ENCODE measurements at regions not wholly inside any gene's neighbourhood (a gene's known extent, or its start where the extent isn't known, plus 50 kb on each side); places are given as distances from the start of the nearest gene placed in this dataset.

- no peak for DNase-seq
Observed at GRCh38 chr11:121842192-121842585, 273.8 kb downstream of the BLID start.

DNA sequence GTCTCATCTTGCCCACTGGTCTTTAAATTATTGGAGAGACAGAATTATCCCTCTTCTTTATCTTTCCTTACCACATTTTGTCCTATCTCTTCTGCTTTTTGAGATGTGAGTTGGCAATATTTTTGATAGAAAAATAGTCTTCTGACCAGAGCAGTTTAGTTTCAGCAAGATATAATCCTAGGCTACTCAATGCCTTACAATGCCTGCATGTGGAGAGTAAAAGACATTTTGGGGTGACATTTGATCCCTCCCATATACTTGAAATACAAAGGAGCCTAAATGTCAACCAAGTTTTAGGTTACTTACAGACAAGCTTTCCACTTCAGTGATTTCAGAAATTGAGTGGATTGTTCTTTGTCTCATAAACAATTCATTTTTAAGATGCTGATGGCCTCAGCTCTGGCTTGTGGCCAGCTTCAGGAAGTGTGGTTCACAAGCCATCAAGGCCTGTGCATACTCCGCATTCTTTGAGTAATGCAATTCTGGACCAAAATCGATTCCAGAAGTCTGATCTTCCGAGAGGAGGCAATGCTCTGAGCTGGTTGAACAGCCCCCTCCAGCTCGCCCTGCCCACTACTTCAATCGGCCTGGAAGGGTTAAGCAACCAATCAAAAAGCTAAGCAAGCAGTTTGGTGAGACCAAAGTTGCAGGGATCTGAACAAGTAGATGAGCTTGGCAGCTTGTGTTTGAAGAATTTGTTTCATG lies 274.4 kb downstream of the BLID start:
- no peak for DNase-seq

- DNase-seq = no peak
Observed at GRCh38 chr11:121839781-121840180, 276.2 kb downstream of the BLID start.

DNA sequence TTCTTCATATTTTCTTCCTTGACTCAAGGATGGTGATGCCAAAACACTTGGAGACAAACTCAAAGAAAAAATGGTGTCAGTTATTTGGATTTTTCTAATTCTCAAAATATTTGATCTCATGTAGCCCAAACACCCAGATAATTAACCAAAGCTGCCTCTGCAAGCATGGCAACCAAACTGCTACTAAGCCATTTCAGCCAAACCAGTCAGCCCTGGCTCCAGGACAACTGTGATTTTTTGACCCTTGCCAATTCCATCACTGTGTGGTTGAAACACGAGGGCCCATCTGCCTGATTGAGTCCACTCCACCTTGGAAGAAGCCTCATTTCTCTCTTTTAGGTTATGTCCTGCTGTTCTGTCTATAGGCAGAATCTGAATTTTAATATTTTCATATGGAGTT lies 277.4 kb downstream of the BLID start:
- no peak for DNase-seq

DNA sequence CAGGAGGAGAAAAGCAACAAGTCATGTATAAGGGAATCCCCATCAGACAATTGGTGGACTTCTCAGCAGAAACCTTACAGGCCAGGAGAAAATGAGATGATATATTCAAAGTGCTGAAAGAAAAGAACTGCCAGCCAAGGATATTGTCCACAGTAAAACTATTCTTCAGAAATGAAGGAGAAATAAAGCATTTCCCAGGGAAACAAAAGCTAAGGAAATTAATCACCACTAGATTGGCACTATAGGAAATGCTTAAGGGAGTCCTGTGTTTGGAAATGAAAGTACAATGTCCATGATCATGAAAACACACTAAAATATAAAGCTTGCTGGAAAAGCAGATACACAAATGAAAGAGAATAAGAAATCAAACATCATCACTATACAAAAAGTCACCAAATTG lies 282.0 kb downstream of the BLID start:
- DNase-seq = no peak

DNA sequence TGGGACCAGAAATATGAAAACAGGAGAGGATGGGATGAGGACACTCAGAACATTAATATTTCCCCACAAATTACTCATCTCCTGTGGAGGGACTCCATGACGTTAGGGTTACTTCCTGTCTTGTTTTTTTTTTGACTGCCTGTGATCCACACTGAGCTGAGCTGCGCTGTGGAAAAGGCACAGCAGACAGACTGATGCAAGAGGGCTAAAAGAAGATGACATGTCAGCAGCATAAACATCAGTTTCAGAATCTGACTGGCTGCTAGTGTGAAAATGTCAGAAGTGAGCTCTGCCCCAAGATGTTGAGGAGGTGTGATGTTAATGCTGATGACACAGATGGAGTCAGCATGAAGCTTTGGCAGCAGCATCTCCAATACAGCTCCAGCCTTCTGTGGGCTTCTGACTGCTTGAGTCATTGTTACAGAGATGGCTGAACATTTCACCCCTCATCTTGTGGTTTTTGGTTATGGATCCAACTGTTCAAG lies 286.8 kb downstream of the BLID start:
- no peak for DNase-seq

DNA sequence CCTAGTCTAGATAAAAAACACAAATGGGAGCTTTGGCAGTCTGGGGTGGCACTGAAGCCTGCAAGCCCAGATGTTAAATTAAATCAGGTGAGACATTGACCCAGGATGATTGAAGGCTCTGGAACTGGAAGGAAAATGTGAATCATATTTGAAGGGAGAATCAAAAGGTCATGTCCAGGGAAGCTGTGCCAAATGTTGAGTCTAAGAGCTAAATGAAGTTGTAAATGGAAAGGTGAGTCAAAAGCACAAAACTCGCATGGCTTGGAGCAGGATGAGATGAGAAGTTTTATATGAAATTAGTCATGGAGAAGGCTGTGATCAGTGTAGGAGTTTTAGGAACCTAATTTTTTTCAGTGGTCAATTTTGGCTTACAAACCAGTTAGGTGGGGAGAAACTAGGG lies 301.1 kb downstream of the BLID start:
- DNase-seq = no peak

DNA sequence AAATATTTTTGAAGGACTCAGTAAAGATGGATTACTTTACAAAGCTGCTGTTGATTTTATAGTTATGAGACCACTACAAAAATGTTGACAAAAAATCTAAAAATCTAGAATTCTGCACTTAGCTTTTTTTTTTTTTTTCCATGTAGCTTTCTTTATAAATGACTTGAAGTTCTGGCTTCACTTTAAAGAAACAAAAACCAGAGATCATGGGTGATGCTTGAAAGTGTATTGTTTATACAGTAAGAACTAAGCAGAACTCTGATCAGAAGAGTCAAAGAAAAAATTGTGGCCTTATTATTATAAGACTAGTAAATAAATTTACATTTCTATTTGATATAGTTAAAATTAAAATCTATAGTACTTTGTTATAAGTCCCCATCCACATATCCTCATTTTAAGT lies 301.7 kb downstream of the BLID start:
- DNase-seq = no peak

GRCh38 chr11:121810291-121810690 lies 305.7 kb downstream of the BLID start:
- no peak for DNase-seq

DNA sequence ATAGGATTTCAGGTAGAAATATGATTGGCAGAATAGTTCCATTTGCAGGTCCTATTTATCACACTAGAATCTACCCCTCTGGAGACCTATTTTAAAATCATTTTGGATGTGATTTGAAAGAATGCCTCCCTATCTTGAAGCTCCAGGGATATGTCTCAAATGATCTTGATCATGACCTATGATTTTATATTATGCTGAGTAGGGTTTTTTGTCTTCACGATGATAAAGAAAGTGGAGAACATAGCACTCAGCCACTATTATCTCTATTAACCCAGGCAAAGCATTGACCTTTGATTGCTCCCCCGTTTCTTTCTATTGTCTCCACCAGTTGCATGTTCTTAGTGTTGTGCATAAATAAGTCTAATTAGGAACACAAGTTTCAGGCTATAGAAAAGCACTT lies 307.9 kb downstream of the BLID start:
- DNase-seq = no peak

DNA sequence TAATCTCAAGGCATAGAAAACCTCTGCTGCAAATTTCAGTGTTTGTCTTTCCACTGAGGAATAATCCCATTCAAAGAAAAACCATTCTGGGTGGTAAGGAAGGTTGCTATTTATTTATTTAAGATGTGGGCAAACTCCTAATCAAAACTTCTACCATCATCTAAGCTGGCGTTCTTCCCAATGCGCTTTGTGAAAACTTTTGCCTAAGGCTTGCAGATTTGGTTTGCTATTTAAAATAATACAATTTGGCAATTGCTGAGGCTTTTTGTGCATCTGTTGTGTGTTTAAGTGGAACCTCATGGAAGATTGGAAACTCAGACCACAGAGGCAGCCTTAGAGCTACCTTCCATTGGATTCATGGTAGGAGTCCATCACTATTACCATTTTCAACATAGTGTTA lies 309.0 kb downstream of the BLID start:
- no peak for DNase-seq

- DNase-seq = no peak
Observed at GRCh38 chr11:121802542-121802941, 313.5 kb downstream of the BLID start.

DNA sequence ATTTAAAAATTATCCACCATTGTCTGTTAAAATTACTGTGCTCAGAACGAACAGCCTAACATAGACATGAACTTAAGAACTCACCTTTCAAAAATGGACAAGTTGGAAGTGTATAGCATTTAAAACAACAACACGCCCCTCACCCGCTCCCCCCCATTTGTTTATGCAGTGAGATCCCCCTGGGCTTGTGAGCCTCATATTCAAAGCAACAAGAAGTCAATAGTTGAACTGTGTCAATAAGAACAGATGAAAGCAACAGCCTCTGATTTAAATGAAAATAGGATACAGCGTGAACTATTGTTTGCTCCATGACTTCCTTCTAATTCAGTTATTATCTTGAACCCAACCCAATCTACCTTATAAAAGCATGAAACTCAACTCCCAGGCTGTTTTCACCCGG lies 314.2 kb downstream of the BLID start:
- no peak for DNase-seq

GRCh38 chr11:121801394-121801748 lies 314.6 kb downstream of the BLID start:
- no peak for DNase-seq

DNA sequence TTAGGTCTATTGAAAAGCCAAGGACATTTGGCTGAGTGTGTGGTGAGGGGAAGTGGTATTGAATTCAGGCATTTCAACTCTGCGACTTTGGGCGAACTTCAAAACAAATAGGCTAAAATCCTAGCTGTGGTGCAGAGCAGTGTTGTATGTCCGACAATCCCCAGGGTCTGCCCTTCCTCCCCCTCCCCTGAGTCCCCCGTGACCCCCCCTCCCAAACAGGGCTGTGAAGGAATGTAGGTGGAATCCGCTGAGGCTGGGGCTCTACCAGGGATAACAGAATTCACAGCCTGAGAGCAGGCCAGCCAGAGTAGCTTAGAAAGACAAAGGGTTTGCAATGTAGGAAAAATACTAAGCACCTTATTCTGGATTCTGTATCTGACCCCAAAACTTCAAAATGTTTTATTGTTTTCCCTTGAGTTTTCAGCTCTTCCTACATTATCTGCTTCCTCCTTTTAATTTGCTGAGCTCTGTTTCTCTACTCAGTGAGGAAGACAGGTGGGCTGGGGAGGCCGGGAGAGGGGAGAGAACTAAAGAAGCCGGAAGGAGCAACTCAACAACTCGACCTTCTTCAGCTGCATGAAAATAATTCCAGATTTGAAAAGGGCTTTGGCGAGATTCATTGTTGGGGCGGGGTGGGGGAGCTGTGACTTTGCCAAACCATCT lies 315.2 kb downstream of the BLID start:
- DNase-seq = no peak

- no peak for DNase-seq
Observed at GRCh38 chr11:121800240-121800639, 315.8 kb downstream of the BLID start.

- DNase-seq = no peak
Observed at GRCh38 chr11:121797496-121797895, 318.5 kb downstream of the BLID start.

- no peak for DNase-seq
Observed at GRCh38 chr11:121795174-121795573, 320.8 kb downstream of the BLID start.

- DNase-seq = no peak
Observed at GRCh38 chr11:121794671-121795141, 321.3 kb downstream of the BLID start.

DNA sequence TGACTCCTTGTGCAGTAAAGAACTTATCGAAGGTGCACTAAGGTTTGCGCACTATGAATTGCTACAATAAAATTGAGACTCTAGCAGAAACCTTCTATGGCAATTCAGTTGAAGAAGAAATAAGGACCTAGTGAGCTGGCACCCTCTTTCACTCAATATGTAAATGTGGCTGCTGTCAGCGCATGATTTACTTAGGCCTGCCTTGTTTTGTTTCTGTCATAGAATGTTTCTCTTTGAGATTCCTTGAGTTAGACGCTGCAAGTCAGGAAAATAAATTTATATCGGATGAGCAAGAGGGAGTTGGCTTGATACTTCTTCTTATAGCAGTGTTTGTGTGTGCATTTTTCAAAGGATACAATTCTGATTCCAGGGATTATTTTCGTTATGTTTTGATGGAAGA lies 322.1 kb downstream of the BLID start:
- DNase-seq = no peak

GRCh38 chr11:121793291-121793690 lies 322.7 kb downstream of the BLID start:
- no peak for DNase-seq

GRCh38 chr11:121792185-121792584 lies 323.8 kb downstream of the BLID start:
- no peak for DNase-seq

GRCh38 chr11:121790430-121790829 lies 325.6 kb downstream of the BLID start:
- no peak for DNase-seq

- no peak for DNase-seq
Observed at GRCh38 chr11:121780971-121781370, 328.2 kb upstream of the SORL1-AS1 start.

GRCh38 chr11:121777056-121777455 lies 324.3 kb upstream of the SORL1-AS1 start:
- DNase-seq = no peak

All from NCI-H446 treated with DMSO at 0.1 percent for 48 hours (cell line).